Effector memory CD8-positive, alpha-beta T cell (primary cell): ENCODE measurements at regions not wholly inside any gene's neighbourhood (a gene's known extent, or its start where the extent isn't known, plus 50 kb on each side); places are given as distances from the start of the nearest gene placed in this dataset.
"Not testable (repeated sequence)": the region's sequence is repeated elsewhere in the genome, so short reads cannot be mapped to it uniquely, and the experiment has no call there.

Source experiments
- ATAC-seq: fragments of 150-1000 bp; cut with Tn5 transposase; replicated peaks from 2 replicates; pipeline ENCODE4 v1.10.0; 2021; ENCODE audit warnings: mild to moderate bottlenecking, moderate library complexity
- DNase-seq, 3 experiments: peaks; one replicate each; pipeline ENCODE4 v3.0.0; 2021
- H3K27ac Mint-ChIP-seq, 2 donors: one replicate each; pipeline ENCODE4 v1.8.0; 2022; ENCODE audit warnings: mild to moderate bottlenecking in 2 of 2, mixed read lengths in 2 of 2, moderate library complexity in 2 of 2
- H3K27me3 Mint-ChIP-seq, 2 donors: one replicate each; pipeline ENCODE4 v1.8.0; 2022; ENCODE audit warnings: mixed read lengths in 2 of 2
- H3K36me3 Mint-ChIP-seq: one replicate; pipeline ENCODE4 v1.8.0; 2022; ENCODE audit warnings: mild to moderate bottlenecking, moderate library complexity, mixed read lengths; ENCODE audit not compliant: insufficient read depth
- H3K4me1 Mint-ChIP-seq, 2 donors: one replicate each; pipeline ENCODE4 v1.8.0; 2022; ENCODE audit warnings: low read depth in 2 of 2, mixed read lengths in 2 of 2
- H3K4me3 Mint-ChIP-seq, 2 donors: one replicate each; pipeline ENCODE4 v1.8.0; 2022; ENCODE audit warnings: mild to moderate bottlenecking in 2 of 2, mixed read lengths in 2 of 2, moderate library complexity in 2 of 2
- H3K9me3 Mint-ChIP-seq, 2 donors: one replicate each; pipeline ENCODE4 v1.8.0; 2022; ENCODE audit warnings: mixed read lengths in 2 of 2

DNA sequence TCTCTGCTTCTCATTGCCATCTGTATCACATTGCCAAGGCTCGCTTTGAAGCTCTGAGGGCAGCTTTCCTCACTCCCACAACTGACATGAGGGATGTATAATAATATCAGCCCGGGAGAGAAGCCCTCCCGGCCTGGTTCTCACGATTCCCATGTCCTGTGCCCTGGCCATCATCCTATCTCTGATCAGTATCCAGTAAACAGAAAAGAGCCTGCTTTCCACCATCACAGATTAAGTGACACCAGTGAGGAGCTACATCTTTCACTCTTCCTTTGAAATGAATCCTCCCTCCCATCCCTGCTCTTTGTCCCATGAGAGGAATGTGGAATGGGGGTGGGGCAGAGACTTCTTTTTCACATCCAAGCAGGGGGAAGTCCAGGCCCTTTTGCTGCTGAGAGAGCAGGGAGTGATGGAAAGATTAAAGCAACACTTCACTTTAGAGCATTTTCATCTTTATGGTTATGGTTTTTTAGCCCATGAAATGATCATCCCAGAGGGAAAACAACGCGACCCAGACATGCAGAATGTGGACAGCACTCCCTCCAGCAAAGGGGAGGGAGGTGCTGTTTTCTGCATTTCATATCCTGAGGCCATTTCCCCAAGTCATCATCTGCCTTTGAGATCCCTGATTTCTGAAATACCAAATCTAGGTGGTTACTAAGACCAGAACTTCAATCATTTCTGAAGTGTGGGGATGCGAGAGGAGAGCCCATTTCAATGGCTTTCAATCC lies 84.6 kb upstream of the LYZL1 start:
- ATAC-seq = no peak
- no peak overlapping the region for H3K27ac Mint-ChIP-seq
- peaks cover 0 to 2% of the 10 kb centered on the region in 2 donors for H3K9me3 Mint-ChIP-seq
- no peak for DNase-seq
- no peak overlapping the region for H3K4me3 Mint-ChIP-seq
- H3K27me3 Mint-ChIP-seq = peaks cover 22 to 44% of the 10 kb centered on the region in 2 donors
- H3K36me3 Mint-ChIP-seq = no peaks in the 10 kb centered on the region
- H3K4me1 Mint-ChIP-seq = no peaks in the 10 kb centered on the region

- H3K9me3 Mint-ChIP-seq = peaks cover 0 to 2% of the 10 kb centered on the region in 2 donors
- no peak for ATAC-seq
Observed at GRCh38 chr10:29205787-29206186, 83.1 kb upstream of the LYZL1 start.

GRCh38 chr10:29208845-29209244 lies 80.0 kb upstream of the LYZL1 start:
- Mint-ChIP-seq H3K27ac (no peak overlapping the region), H3K9me3 (peaks cover 0 to 3% of the 10 kb centered on the region in 2 donors), H3K4me3 (no peak overlapping the region), H3K4me1 (no peaks in the 10 kb centered on the region), H3K27me3 (peaks cover 9 to 25% of the 10 kb centered on the region in 2 donors), H3K36me3 (no peaks in the 10 kb centered on the region)
- ATAC-seq = no peak
- no peak for DNase-seq

More at GRCh38 chr10:29205787-29206186, 83.1 kb upstream of the LYZL1 start:
- no peak for DNase-seq
- Mint-ChIP-seq H3K36me3 (no peaks in the 10 kb centered on the region), H3K4me3 (no peak overlapping the region), H3K4me1 (no peaks in the 10 kb centered on the region), H3K27ac (no peak overlapping the region), H3K27me3 (peaks cover 22 to 44% of the 10 kb centered on the region in 2 donors)

DNA sequence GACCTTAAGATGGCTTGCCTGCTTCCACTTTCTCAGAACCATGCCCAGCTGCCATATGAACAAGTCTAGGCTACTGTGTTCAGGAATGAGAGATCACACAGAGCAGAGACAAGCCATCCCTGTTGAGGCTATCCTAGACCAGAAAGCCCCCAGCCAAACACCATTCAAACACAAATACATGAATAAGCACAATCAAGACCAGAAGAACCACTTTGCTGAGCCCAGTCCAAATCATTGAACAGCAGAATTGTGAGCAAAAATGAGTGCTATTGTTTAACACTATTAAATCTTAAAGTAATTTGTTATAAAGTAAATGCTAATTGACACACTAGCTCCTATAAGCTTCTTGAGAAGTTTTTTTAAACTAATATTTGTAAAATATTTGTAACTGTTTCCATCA lies 79.0 kb upstream of the LYZL1 start:
- no peak for ATAC-seq
- Mint-ChIP-seq H3K4me3 (no peak overlapping the region), H3K4me1 (no peaks in the 10 kb centered on the region), H3K27ac (no peak overlapping the region), H3K9me3 (peaks cover 0 to 3% of the 10 kb centered on the region in 2 donors), H3K36me3 (no peaks in the 10 kb centered on the region), H3K27me3 (peaks cover 9 to 15% of the 10 kb centered on the region in 2 donors)
- no peak for DNase-seq

GRCh38 chr10:29210266-29210868 lies 78.5 kb upstream of the LYZL1 start:
- no peak overlapping the region for H3K27ac Mint-ChIP-seq
- ATAC-seq = no peak

GRCh38 chr10:29212597-29212996 lies 76.3 kb upstream of the LYZL1 start:
- no peak overlapping the region for H3K27ac Mint-ChIP-seq

More at GRCh38 chr10:29210266-29210868, 78.5 kb upstream of the LYZL1 start:
- Mint-ChIP-seq H3K27me3 (peaks cover 9 to 13% of the 10 kb centered on the region in 2 donors), H3K36me3 (no peaks in the 10 kb centered on the region), H3K4me3 (no peak overlapping the region), H3K9me3 (peaks cover 0 to 3% of the 10 kb centered on the region in 2 donors), H3K4me1 (no peaks in the 10 kb centered on the region)
- DNase-seq = no peak

GRCh38 chr10:29214551-29214950 lies 74.3 kb upstream of the LYZL1 start:
- Mint-ChIP-seq H3K27ac (no peak overlapping the region), H3K4me1 (no peaks in the 10 kb centered on the region), H3K4me3 (no peak overlapping the region), H3K9me3 (peaks cover 0 to 1% of the 10 kb centered on the region in 2 donors), H3K36me3 (no peaks in the 10 kb centered on the region), H3K27me3 (peaks cover 0 to 2% of the 10 kb centered on the region in 2 donors)
- ATAC-seq = no peak
- DNase-seq = no peak

More at GRCh38 chr10:29212597-29212996, 76.3 kb upstream of the LYZL1 start:
- Mint-ChIP-seq H3K36me3 (no peaks in the 10 kb centered on the region), H3K4me3 (no peak overlapping the region), H3K9me3 (peaks cover 0 to 1% of the 10 kb centered on the region in 2 donors), H3K27me3 (no peaks in the 10 kb centered on the region), H3K4me1 (no peaks in the 10 kb centered on the region)
- ATAC-seq (no peak), DNase-seq (no peak)

DNA sequence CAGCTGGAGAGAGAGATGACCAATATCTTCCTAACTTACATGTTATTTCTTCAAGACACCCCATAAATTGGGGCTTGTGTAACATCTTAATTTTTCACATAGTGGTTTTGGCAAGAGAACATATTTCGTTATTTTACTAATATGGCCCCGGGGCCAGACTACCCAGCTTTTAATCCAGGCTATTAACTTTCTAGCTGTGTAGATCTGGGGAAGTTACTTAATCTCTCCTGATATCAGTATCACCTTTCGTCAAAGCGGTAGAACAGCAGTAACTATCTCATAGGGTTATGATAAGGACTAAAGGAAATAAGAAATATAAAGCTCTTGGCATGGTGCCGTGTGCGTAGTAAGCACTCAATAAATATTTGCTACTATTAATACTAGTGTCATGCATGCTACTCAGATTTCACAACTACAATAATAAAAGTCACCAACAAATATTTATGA lies 71.6 kb upstream of the LYZL1 start:
- Mint-ChIP-seq H3K27ac (no peak overlapping the region), H3K4me1 (no peaks in the 10 kb centered on the region), H3K4me3 (no peak overlapping the region), H3K27me3 (peaks cover 9 to 14% of the 10 kb centered on the region in 2 donors), H3K36me3 (no peaks in the 10 kb centered on the region), H3K9me3 (peaks cover 0 to under 1% of the 10 kb centered on the region in 2 donors)
- DNase-seq = no peak
- ATAC-seq = no peak

GRCh38 chr10:29223326-29223725 lies 65.5 kb upstream of the LYZL1 start:
- H3K36me3 Mint-ChIP-seq = no peaks in the 10 kb centered on the region
- H3K4me3 Mint-ChIP-seq = no peak overlapping the region
- no peaks in the 10 kb centered on the region for H3K9me3 Mint-ChIP-seq
- H3K27me3 Mint-ChIP-seq = peaks cover 14 to 15% of the 10 kb centered on the region in 2 donors
- H3K27ac Mint-ChIP-seq = no peak overlapping the region
- ATAC-seq (no peak), DNase-seq (no peak)
- H3K4me1 Mint-ChIP-seq = no peaks in the 10 kb centered on the region

GRCh38 chr10:29224631-29225030 lies 64.2 kb upstream of the LYZL1 start:
- no peak overlapping the region for H3K4me3 Mint-ChIP-seq
- no peak overlapping the region for H3K27ac Mint-ChIP-seq
- H3K9me3 Mint-ChIP-seq = no peaks in the 10 kb centered on the region
- no peaks in the 10 kb centered on the region for H3K4me1 Mint-ChIP-seq
- DNase-seq = no peak
- no peaks in the 10 kb centered on the region for H3K36me3 Mint-ChIP-seq
- no peak for ATAC-seq
- peaks cover 14 to 21% of the 10 kb centered on the region in 2 donors for H3K27me3 Mint-ChIP-seq

GRCh38 chr10:29227201-29227600 lies 61.7 kb upstream of the LYZL1 start:
- H3K27me3 Mint-ChIP-seq = peaks cover 21 to 36% of the 10 kb centered on the region in 2 donors
- H3K4me3 Mint-ChIP-seq = no peak overlapping the region
- H3K4me1 Mint-ChIP-seq = no peaks in the 10 kb centered on the region
- no peaks in the 10 kb centered on the region for H3K36me3 Mint-ChIP-seq
- no peaks in the 10 kb centered on the region for H3K9me3 Mint-ChIP-seq
- no peak overlapping the region for H3K27ac Mint-ChIP-seq
- ATAC-seq (no peak), DNase-seq (no peak)

GRCh38 chr10:29228562-29228961 lies 60.3 kb upstream of the LYZL1 start:
- H3K27me3 Mint-ChIP-seq = peaks cover 21 to 36% of the 10 kb centered on the region in 2 donors
- H3K4me1 Mint-ChIP-seq = no peaks in the 10 kb centered on the region
- no peak for ATAC-seq
- no peak overlapping the region for H3K4me3 Mint-ChIP-seq
- no peak for DNase-seq
- H3K27ac Mint-ChIP-seq = no peak overlapping the region
- H3K9me3 Mint-ChIP-seq = no peaks in the 10 kb centered on the region
- H3K36me3 Mint-ChIP-seq = no peaks in the 10 kb centered on the region

DNA sequence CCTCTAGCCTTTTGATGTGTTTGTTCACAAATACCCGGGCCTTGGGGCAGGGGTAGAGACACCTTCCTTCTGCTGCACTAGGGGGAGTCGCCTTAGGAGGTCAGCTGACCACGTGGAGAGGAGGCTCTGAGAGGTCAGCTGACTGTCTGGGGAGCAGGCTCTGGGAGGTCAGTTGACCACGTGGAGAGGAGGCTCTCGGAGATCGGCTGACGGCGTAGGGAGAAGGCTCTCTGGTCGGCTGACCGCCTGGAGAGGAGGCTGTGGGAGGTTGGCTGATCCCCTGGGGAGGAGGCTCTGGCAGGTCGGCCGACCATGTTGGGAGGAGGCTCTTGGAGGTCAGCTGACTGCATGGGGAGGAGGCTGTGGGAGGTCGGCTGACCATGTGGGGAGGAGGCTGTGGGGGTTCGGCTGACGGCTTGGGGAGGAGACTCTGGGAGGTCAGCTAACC lies 59.6 kb upstream of the LYZL1 start:
- Mint-ChIP-seq H3K4me3 (no peak overlapping the region), H3K27me3 (peaks cover 21 to 30% of the 10 kb centered on the region in 2 donors), H3K36me3 (no peaks in the 10 kb centered on the region), H3K4me1 (no peaks in the 10 kb centered on the region), H3K27ac (no peak overlapping the region), H3K9me3 (no peaks in the 10 kb centered on the region)
- no peak for DNase-seq
- ATAC-seq = no peak

DNA sequence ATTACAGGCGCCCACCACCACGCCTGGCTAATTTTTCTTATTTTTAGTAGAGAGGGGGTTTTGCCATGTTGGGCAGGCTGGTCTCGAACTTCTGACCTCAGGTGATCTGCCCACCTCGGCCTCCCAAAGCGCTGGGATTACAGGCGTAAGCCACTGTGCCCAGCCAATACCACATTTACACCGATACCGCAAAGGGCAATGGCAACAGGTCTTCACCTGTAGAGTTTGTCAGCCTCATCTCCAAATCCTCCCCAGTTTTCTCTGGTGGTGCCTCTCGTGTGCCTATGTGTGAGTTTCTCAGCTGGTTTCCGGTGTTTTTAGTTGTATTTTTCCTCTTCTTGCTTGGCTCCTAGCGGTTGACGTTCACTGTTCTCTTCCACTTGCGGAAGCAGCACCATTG lies 52.0 kb upstream of the LYZL1 start:
- H3K4me1 Mint-ChIP-seq, DNase-seq, H3K9me3 Mint-ChIP-seq, H3K27ac Mint-ChIP-seq, H3K36me3 Mint-ChIP-seq, ATAC-seq, H3K4me3 Mint-ChIP-seq: not testable (repeated sequence)
- peaks cover 5 to 21% of the 10 kb centered on the region in 2 donors for H3K27me3 Mint-ChIP-seq
